ENCODE measurements at regions not wholly inside any gene's neighbourhood (a gene's known extent, or its start where the extent isn't known, plus 50 kb on each side); places are given as distances from the start of the nearest gene placed in this dataset.

DNA sequence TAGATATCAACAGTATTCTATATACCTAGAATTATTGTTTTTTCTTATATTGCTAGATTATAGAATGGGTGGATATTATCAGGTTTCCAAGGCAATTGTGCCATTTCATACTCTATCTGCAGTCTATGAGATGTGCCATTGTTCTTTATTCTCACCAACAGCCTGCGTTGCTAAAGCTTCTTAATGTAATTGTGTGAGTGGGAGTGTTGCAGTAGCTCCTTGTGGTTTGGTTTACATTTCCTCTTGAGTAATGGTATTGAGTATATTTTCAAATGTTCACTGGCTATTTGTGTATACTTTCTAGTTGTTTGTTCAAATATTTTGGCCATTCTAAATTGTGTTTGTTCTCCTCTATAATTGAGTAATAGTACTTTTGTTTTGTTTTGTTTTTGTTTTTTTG lies 199.2 kb downstream of the TFEC start:
- Histone ChIP-seq H3K27ac (ENCODE audit: low read length in 2 of 2) (no peak overlapping the region), H3K79me2 (ENCODE audit: control insufficient read depth, insufficient read depth, low read length) (no peaks in the 10 kb centered on the region), H3K4me2 (replicated peaks; ENCODE audit: low read depth, low read length, poor library complexity, severe bottlenecking) (no peak overlapping the region), H3K4me3 (ENCODE audit: control extremely low read depth in 1 of 5, extremely low read depth in 1 of 5, insufficient read depth in 1 of 5, low read depth in 2 of 5, low read length in 4 of 5) (no peak overlapping the region), H3K27me3 (replicated peaks in 1 of 4; ENCODE audit: control extremely low read depth in 1 of 4, control insufficient read depth in 3 of 4, insufficient read depth in 4 of 4, low read length in 3 of 4) (no peaks in the 10 kb centered on the region), H3K4me1 (ENCODE audit: control insufficient read depth in 2 of 2, insufficient read depth in 2 of 2, low read length in 2 of 2) (no peaks in the 10 kb centered on the region), H3K9ac (ENCODE audit: low read length) (no peak overlapping the region), H3K9me3 (ENCODE audit: control extremely low read depth in 1 of 3, control insufficient read depth in 2 of 3, insufficient read depth in 1 of 3, low read length in 2 of 3) (no peaks in the 10 kb centered on the region), H4K20me1 (ENCODE audit: control insufficient read depth, insufficient read depth, low read length, poor library complexity, severe bottlenecking) (no peaks in the 10 kb centered on the region), H3K36me3 (replicated peaks in 1 of 2; ENCODE audit: control extremely low read depth in 1 of 2, control insufficient read depth in 1 of 2, extremely low read depth in 1 of 2, insufficient read depth in 2 of 2, low read length in 1 of 2) (no peaks in the 10 kb centered on the region), H2AFZ (ENCODE audit: insufficient read depth, low read depth, low read length, poor library complexity, severe bottlenecking) (no peak overlapping the region)
- POLR2A ChIA-PET, result no interaction called here
- WGBS (ENCODE audit: insufficient coverage), result no CpG with 5 or more reads among the region's 1 CpG
- Mint-ChIP-seq H3K9me3 (ENCODE audit: insufficient read depth) (no peaks in the 10 kb centered on the region), H3K27ac (no peak overlapping the region), H3K4me1 (no peaks in the 10 kb centered on the region), H3K4me3 (no peak overlapping the region), H3K27me3 (no peaks in the 10 kb centered on the region)
- intact Hi-C loops (cut with micrococcal nuclease), result no loop called here
- CTCF ChIA-PET, result no interaction called here
- ATAC-seq (ENCODE audit: low read depth), result no peak
- no peak for DNase-seq
- no peak for TF ChIP-seq EZH2 (IDR thresholded peaks at IDR 0.05; ENCODE audit: borderline replicate concordance, insufficient read depth, low read depth, low read length, poor library complexity, severe bottlenecking)
- TF ChIP-seq, protein P1, sequence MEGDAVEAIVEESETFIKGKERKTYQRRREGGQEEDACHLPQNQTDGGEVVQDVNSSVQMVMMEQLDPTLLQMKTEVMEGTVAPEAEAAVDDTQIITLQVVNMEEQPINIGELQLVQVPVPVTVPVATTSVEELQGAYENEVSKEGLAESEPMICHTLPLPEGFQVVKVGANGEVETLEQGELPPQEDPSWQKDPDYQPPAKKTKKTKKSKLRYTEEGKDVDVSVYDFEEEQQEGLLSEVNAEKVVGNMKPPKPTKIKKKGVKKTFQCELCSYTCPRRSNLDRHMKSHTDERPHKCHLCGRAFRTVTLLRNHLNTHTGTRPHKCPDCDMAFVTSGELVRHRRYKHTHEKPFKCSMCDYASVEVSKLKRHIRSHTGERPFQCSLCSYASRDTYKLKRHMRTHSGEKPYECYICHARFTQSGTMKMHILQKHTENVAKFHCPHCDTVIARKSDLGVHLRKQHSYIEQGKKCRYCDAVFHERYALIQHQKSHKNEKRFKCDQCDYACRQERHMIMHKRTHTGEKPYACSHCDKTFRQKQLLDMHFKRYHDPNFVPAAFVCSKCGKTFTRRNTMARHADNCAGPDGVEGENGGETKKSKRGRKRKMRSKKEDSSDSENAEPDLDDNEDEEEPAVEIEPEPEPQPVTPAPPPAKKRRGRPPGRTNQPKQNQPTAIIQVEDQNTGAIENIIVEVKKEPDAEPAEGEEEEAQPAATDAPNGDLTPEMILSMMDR (IDR thresholded peaks at IDR 0.05), result no peak

GRCh38 chr7:115827305-115828045 lies 203.1 kb downstream of the TFEC start:
- WGBS (ENCODE audit: insufficient coverage), result 60% methylated on average over 1 of the region's 3 CpGs
- TF ChIP-seq EZH2 (IDR thresholded peaks at IDR 0.05; ENCODE audit: borderline replicate concordance, insufficient read depth, low read depth, low read length, poor library complexity, severe bottlenecking), result no peak
- TF ChIP-seq, protein P1 (IDR thresholded peaks at IDR 0.05), result no peak
- intact Hi-C loops (cut with micrococcal nuclease), result no loop called here
- Histone ChIP-seq H3K27me3 (replicated peaks in 1 of 4; ENCODE audit: control extremely low read depth in 1 of 4, control insufficient read depth in 3 of 4, insufficient read depth in 4 of 4, low read length in 3 of 4) (no peaks in the 10 kb centered on the region), H3K9ac (ENCODE audit: low read length) (no peak overlapping the region), H3K27ac (ENCODE audit: low read length in 2 of 2) (no peak overlapping the region), H3K4me2 (replicated peaks; ENCODE audit: low read depth, low read length, poor library complexity, severe bottlenecking) (no peak overlapping the region), H3K36me3 (replicated peaks in 1 of 2; ENCODE audit: control extremely low read depth in 1 of 2, control insufficient read depth in 1 of 2, extremely low read depth in 1 of 2, insufficient read depth in 2 of 2, low read length in 1 of 2) (no peaks in the 10 kb centered on the region), H3K9me3 (ENCODE audit: control extremely low read depth in 1 of 3, control insufficient read depth in 2 of 3, insufficient read depth in 1 of 3, low read length in 2 of 3) (no peaks in the 10 kb centered on the region), H3K4me3 (ENCODE audit: control extremely low read depth in 1 of 5, extremely low read depth in 1 of 5, insufficient read depth in 1 of 5, low read depth in 2 of 5, low read length in 4 of 5) (no peak overlapping the region), H3K79me2 (ENCODE audit: control insufficient read depth, insufficient read depth, low read length) (no peaks in the 10 kb centered on the region), H3K4me1 (ENCODE audit: control insufficient read depth in 2 of 2, insufficient read depth in 2 of 2, low read length in 2 of 2) (no peaks in the 10 kb centered on the region), H2AFZ (ENCODE audit: insufficient read depth, low read depth, low read length, poor library complexity, severe bottlenecking) (no peak overlapping the region), H4K20me1 (ENCODE audit: control insufficient read depth, insufficient read depth, low read length, poor library complexity, severe bottlenecking) (no peaks in the 10 kb centered on the region)
- H3K4me3 Mint-ChIP-seq, result no peak overlapping the region
- H3K9me3 Mint-ChIP-seq (ENCODE audit: insufficient read depth), result no peaks in the 10 kb centered on the region
- ChIA-PET CTCF (no interaction called here), POLR2A (no interaction called here)
- no peak for DNase-seq
- H3K27ac Mint-ChIP-seq, result no peak overlapping the region
- no peaks in the 10 kb centered on the region for H3K4me1 Mint-ChIP-seq
- H3K27me3 Mint-ChIP-seq, result no peaks in the 10 kb centered on the region
- no peak for ATAC-seq (ENCODE audit: low read depth)
